HG02759 (cell line): ENCODE measurements at regions not wholly inside any gene's neighbourhood (a gene's known extent, or its start where the extent isn't known, plus 50 kb on each side); places are given as distances from the start of the nearest gene placed in this dataset.

Experiments used
- ATAC-seq: cut with Tn5 transposase; IDR thresholded peaks from one replicate; pipeline ENCODE4 v1.9.1; 2021; ENCODE audit warnings: mild to moderate bottlenecking, moderate library complexity; ENCODE audit not compliant: unreplicated experiment

- no peak for ATAC-seq
Measured at GRCh38 chr15:98025237-98025636, 64.7 kb downstream of the ARRDC4 start.

GRCh38 chr15:98034731-98035130 is 74.2 kb downstream of the ARRDC4 start:
- ATAC-seq = no peak

GRCh38 chr15:98035134-98035533 is 74.6 kb downstream of the ARRDC4 start:
- ATAC-seq = no peak

- no peak for ATAC-seq
Measured at GRCh38 chr15:98035577-98036010, 75.1 kb downstream of the ARRDC4 start.

- no peak for ATAC-seq
Measured at GRCh38 chr15:98039596-98039995, 79.1 kb downstream of the ARRDC4 start.

GRCh38 chr15:98040146-98040545 is 79.6 kb downstream of the ARRDC4 start:
- ATAC-seq = no peak

- ATAC-seq = no peak
Measured at GRCh38 chr15:98043160-98044014, 82.9 kb downstream of the ARRDC4 start.

- ATAC-seq = no peak
Measured at GRCh38 chr15:98051734-98052133, 91.2 kb downstream of the ARRDC4 start.

GRCh38 chr15:98057453-98057852 is 97.0 kb downstream of the ARRDC4 start:
- no peak for ATAC-seq

- ATAC-seq = no peak
Measured at GRCh38 chr15:98062869-98063268, 102.4 kb downstream of the ARRDC4 start.

- ATAC-seq = no peak
Measured at GRCh38 chr15:98063315-98063714, 102.8 kb downstream of the ARRDC4 start.

GRCh38 chr15:98063871-98064270 is 103.4 kb downstream of the ARRDC4 start:
- no peak for ATAC-seq

GRCh38 chr15:98067339-98067738 is 106.8 kb downstream of the ARRDC4 start:
- ATAC-seq = no peak

GRCh38 chr15:98069256-98069655 is 108.8 kb downstream of the ARRDC4 start:
- ATAC-seq = no peak

- no peak for ATAC-seq
Measured at GRCh38 chr15:98070137-98070536, 109.6 kb downstream of the ARRDC4 start.

- no peak for ATAC-seq
Measured at GRCh38 chr15:98071786-98072185, 111.3 kb downstream of the ARRDC4 start.

GRCh38 chr15:98075441-98075840 is 114.9 kb downstream of the ARRDC4 start:
- no peak for ATAC-seq

GRCh38 chr15:98076021-98076816 is 115.7 kb downstream of the ARRDC4 start:
- ATAC-seq = no peak

GRCh38 chr15:98077186-98077585 is 116.7 kb downstream of the ARRDC4 start:
- ATAC-seq = no peak

GRCh38 chr15:98080791-98081190 is 120.3 kb downstream of the ARRDC4 start:
- ATAC-seq = no peak

GRCh38 chr15:98083203-98083910 is 122.9 kb downstream of the ARRDC4 start:
- no peak for ATAC-seq
